Sciatic nerve (tissue), 2 donors: ENCODE measurements at regions not wholly inside any gene's neighbourhood (a gene's known extent, or its start where the extent isn't known, plus 50 kb on each side); places are given as distances from the start of the nearest gene placed in this dataset.

Source experiments
- ATAC-seq: fragments of 200-7000 bp; cut with Tn5 transposase; one replicate; pipeline ENCODE4 v1.9.1; 2020; ENCODE audit warnings: mild to moderate bottlenecking, moderate library complexity
- DNase-seq: peaks from one replicate; pipeline ENCODE4 v3.0.0-alpha.2; 2020; ENCODE audit warnings: low spot score
- intact Hi-C: fragments of 100-400 bp; cut with DNase I; formaldehyde crosslinking; loops from one replicate; pipeline ENCODE4 v1.14.2; 2022
- donor health status: DM: no; HTN: no; CAD: no.
- donor health status: DM: no; HTN: no; CAD: no.

- intact Hi-C loops = no loop called here
- DNase-seq (no peak), ATAC-seq (peak; percentile 36)
These were observed 50.3 kb upstream of the ATP13A3 start for GRCh38 chr3:194536871-194537637.
